GM12891 (cell line): ENCODE measurements at regions not wholly inside any gene's neighbourhood (a gene's known extent, or its start where the extent isn't known, plus 50 kb on each side); places are given as distances from the start of the nearest gene placed in this dataset.

Experiments used
- POLR2A ChIP-seq: IDR thresholded peaks from 2 replicates; pipeline ENCODE4 v1.6.1; 2011; ENCODE audit warnings: low read depth, low read length, control low read depth
- POU2F2 ChIP-seq: IDR thresholded peaks from 2 replicates; pipeline ENCODE4 v1.6.1; 2011; ENCODE audit warnings: low read depth, mild to moderate bottlenecking, control low read depth, low read length, moderate library complexity
- SPI1 ChIP-seq: IDR thresholded peaks from 2 replicates; pipeline ENCODE4 v1.6.1; 2011; ENCODE audit warnings: low read depth, low read length, control low read depth
- TAF1 ChIP-seq: IDR thresholded peaks from 2 replicates; pipeline ENCODE4 v1.6.1; 2011; ENCODE audit warnings: low read depth, low read length, control low read depth

DNA sequence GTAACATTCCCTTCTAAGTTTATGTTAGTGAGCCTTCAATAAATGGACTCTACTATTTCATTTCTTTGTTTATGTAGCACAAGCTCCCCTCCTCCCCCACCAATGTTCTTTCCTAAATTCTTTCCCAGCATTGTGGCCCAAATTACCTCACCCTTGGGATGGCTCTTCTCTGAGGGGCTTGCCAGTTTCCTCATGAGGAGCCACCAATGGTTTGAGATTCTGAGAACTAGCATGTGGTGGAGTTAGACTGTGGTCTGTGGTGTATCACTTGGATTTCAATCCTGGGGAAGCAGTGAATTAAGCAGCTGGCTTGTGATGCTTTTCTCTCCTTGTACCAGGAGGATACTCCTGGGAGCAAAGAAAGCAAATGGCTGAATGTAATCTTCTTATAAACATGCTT is 50.0 kb upstream of the NPHP3 start:
- no peak for TF ChIP-seq POLR2A
- no peak for TF ChIP-seq SPI1
- TF ChIP-seq POU2F2, result no peak
- TF ChIP-seq TAF1, result no peak
